Common myeloid progenitor, CD34-positive (primary cell): ENCODE measurements at regions not wholly inside any gene's neighbourhood (a gene's known extent, or its start where the extent isn't known, plus 50 kb on each side); places are given as distances from the start of the nearest gene placed in this dataset.

Experiments used
- CTCF ChIA-PET: fragments of 350-600 bp; sonication (Branson Sonifier 250); formaldehyde crosslinking; loops from one replicate; lab custom pipeline; 2021; ENCODE audit warnings: antibody characterized with exemption; lab: Charles Lee
- POLR2A ChIA-PET: fragments of 350-600 bp; sonication (Branson Sonifier 250); formaldehyde crosslinking; loops from one replicate; lab custom pipeline; 2021; ENCODE audit warnings: antibody characterized with exemption; lab: Charles Lee
- DNase-seq, 3 donors: peaks; one replicate each; pipeline versions ENCODE4 v3.0.0 to v3.0.0-alpha.2; 2013
- H3K27ac ChIP-seq, 2 experiments: 1 replicate in 1 of 2; 2 replicates in 1 of 2; pipeline ENCODE4 v1.7.0; 2013; ENCODE audit warnings: inconsistent platforms in 2 of 2, low read length in 2 of 2, mild to moderate bottlenecking in 2 of 2, low read depth in 1 of 2, moderate library complexity in 1 of 2; ENCODE audit not compliant: severe bottlenecking in 2 of 2, insufficient read depth in 1 of 2, poor library complexity in 1 of 2
- H3K27me3 ChIP-seq, 5 experiments: replicated peaks in 2 of 5; 1 replicate in 3 of 5; 2 replicates in 2 of 5; pipeline versions ENCODE4 v1.6.1 to v1.7.0; 2013; ENCODE audit warnings: low read length in 4 of 5, mild to moderate bottlenecking in 2 of 5, moderate library complexity in 2 of 5, inconsistent platforms in 1 of 5; ENCODE audit not compliant: insufficient read depth in 5 of 5, control insufficient read depth in 4 of 5
- H3K36me3 ChIP-seq, 4 experiments: 1 replicate in 2 of 4; 2 replicates in 2 of 4; pipeline versions ENCODE4 v1.6.1 to v1.7.0; 2013; ENCODE audit warnings: low read length in 3 of 4, control low read depth in 1 of 4, mild to moderate bottlenecking in 1 of 4; ENCODE audit not compliant: control insufficient read depth in 4 of 4, insufficient read depth in 4 of 4
- H3K4me1 ChIP-seq, 4 experiments: 1 replicate in 3 of 4; 2 replicates in 1 of 4; pipeline versions ENCODE4 v1.6.1 to v1.7.1; 2013; ENCODE audit warnings: low read length in 3 of 4, mild to moderate bottlenecking in 3 of 4, control low read depth in 1 of 4, inconsistent platforms in 1 of 4, moderate library complexity in 1 of 4; ENCODE audit not compliant: control insufficient read depth in 4 of 4, insufficient read depth in 4 of 4; ENCODE audit errors: control extremely low read depth in 1 of 4
- H3K4me3 ChIP-seq, 7 experiments: 1 replicate in 4 of 7; 2 replicates in 3 of 7; pipeline versions ENCODE4 v1.5.1 to v1.7.0; 2013; ENCODE audit warnings: mild to moderate bottlenecking in 7 of 7, low read length in 6 of 7, moderate library complexity in 6 of 7, inconsistent platforms in 2 of 7, low read depth in 2 of 7, control low read depth in 1 of 7; ENCODE audit not compliant: insufficient read depth in 4 of 7, control insufficient read depth in 1 of 7; ENCODE audit errors: extremely low read depth in 1 of 7
- H3K9me3 ChIP-seq, 5 experiments: 1 replicate in 4 of 5; 2 replicates in 1 of 5; pipeline versions ENCODE4 v1.6.1 to v1.7.1; 2013; ENCODE audit warnings: low read length in 4 of 5, mild to moderate bottlenecking in 2 of 5, inconsistent platforms in 1 of 5, low read depth in 1 of 5, moderate library complexity in 1 of 5; ENCODE audit not compliant: control insufficient read depth in 4 of 5, insufficient read depth in 2 of 5; ENCODE audit errors: control extremely low read depth in 1 of 5
- WGBS: methylation state at CpG from one replicate; pipeline ENCODE4 v1.1.5; 2013; ENCODE audit not compliant: insufficient coverage; 5-methylcytosine and 5-hydroxymethylcytosine counted together

- ChIA-PET POLR2A (interaction anchor here (1.4 kb wide), 1 partner anchor 8 kb away, joined by 3 read pairs; no protein-coding TSS in a partner anchor), CTCF (interaction anchor here (1.1 to 2.5 kb wide), 7 partner anchors 8 to 68 kb away, joined by 3 to 7 read pairs (median 4); no protein-coding TSS in a partner anchor)
- 100% methylated on average over 1 of the region's 2 CpGs for WGBS
- H3K4me3 ChIP-seq: no peak overlapping the region
- H3K27ac ChIP-seq: no peak overlapping the region
- H3K27me3 ChIP-seq: no peaks in the 10 kb centered on the region
- H3K36me3 ChIP-seq: no peaks in the 10 kb centered on the region
- DNase-seq: no peak
- peaks cover 0 to 6% (median 0%) of the 10 kb centered on the region in 5 experiments for H3K9me3 ChIP-seq
- peaks cover 0 to 10% (median 4%) of the 10 kb centered on the region in 4 experiments for H3K4me1 ChIP-seq
Measured at GRCh38 chr2:181326661-181327060, 130.5 kb upstream of the ITGA4 start.

GRCh38 chr2:181330286-181330685, 126.9 kb upstream of the ITGA4 start:
- H3K27ac ChIP-seq: no peak overlapping the region
- POLR2A ChIA-PET: no interaction called here
- no peaks in the 10 kb centered on the region for H3K27me3 ChIP-seq
- DNase-seq: no peak
- H3K4me1 ChIP-seq: peaks cover 0 to 9% (median 4%) of the 10 kb centered on the region in 4 experiments
- peaks cover 0 to 6% (median 0%) of the 10 kb centered on the region in 5 experiments for H3K9me3 ChIP-seq
- no peaks in the 10 kb centered on the region for H3K36me3 ChIP-seq
- CTCF ChIA-PET: interaction anchor here (1.9 kb wide), 1 partner anchor 18 kb away, joined by 7 read pairs; no protein-coding TSS in a partner anchor
- H3K4me3 ChIP-seq: no peak overlapping the region
- WGBS: 91% methylated on average over 1 of the region's 1 CpG

- no peaks in the 10 kb centered on the region for H3K36me3 ChIP-seq
- H3K9me3 ChIP-seq: peaks cover 0 to 6% (median 0%) of the 10 kb centered on the region in 5 experiments
- DNase-seq: no peak
- no CpG with 5 or more reads among the region's 3 CpGs for whole genome bisulfite sequencing
- CTCF ChIA-PET: no interaction called here
- H3K4me3 ChIP-seq: no peak overlapping the region
- POLR2A ChIA-PET: no interaction called here
- no peaks in the 10 kb centered on the region for H3K4me1 ChIP-seq
- H3K27me3 ChIP-seq: no peaks in the 10 kb centered on the region
- no peak overlapping the region for H3K27ac ChIP-seq
Measured at GRCh38 chr2:181332044-181332605, 125.1 kb upstream of the ITGA4 start.

GRCh38 chr2:181334158-181334826, 122.9 kb upstream of the ITGA4 start:
- DNase-seq: no peak
- CTCF ChIA-PET: interaction anchor here (1.3 kb wide), 1 partner anchor 20 kb away, joined by 3 read pairs; no protein-coding TSS in a partner anchor
- H3K4me1 ChIP-seq: no peaks in the 10 kb centered on the region
- no peaks in the 10 kb centered on the region for H3K27me3 ChIP-seq
- POLR2A ChIA-PET: no interaction called here
- no peak overlapping the region for H3K27ac ChIP-seq
- no peaks in the 10 kb centered on the region for H3K36me3 ChIP-seq
- H3K9me3 ChIP-seq: peaks cover 0 to 4% (median 2%) of the 10 kb centered on the region in 5 experiments
- no peak overlapping the region for H3K4me3 ChIP-seq
- 100% methylated on average over 1 of the region's 4 CpGs for WGBS

- CTCF ChIA-PET: interaction anchor here (2.2 kb wide), 1 partner anchor 12 kb away, joined by 8 read pairs; no protein-coding TSS in a partner anchor
- peaks cover 0 to 2% (median 0%) of the 10 kb centered on the region in 4 experiments for H3K4me1 ChIP-seq
Measured at GRCh38 chr2:181340891-181341290, 116.3 kb upstream of the ITGA4 start.

GRCh38 chr2:181341855-181342600, 115.2 kb upstream of the ITGA4 start:
- H3K36me3 ChIP-seq: no peaks in the 10 kb centered on the region
- DNase-seq: no peak
- no peak overlapping the region for H3K4me3 ChIP-seq
- CTCF ChIA-PET: interaction anchor here (0.7 to 2.2 kb wide), 4 partner anchors 10 to 30 kb away, joined by 3 to 8 read pairs (median 4); no protein-coding TSS in a partner anchor
- WGBS: no CpG with 5 or more reads among the region's 2 CpGs
- H3K27ac ChIP-seq: no peak overlapping the region
- H3K4me1 ChIP-seq: peaks cover 0 to 2% (median 0%) of the 10 kb centered on the region in 4 experiments
- no peaks in the 10 kb centered on the region for H3K27me3 ChIP-seq
- POLR2A ChIA-PET: no interaction called here
- peaks cover 0 to 3% (median 0%) of the 10 kb centered on the region in 5 experiments for H3K9me3 ChIP-seq

More at GRCh38 chr2:181340891-181341290, 116.3 kb upstream of the ITGA4 start:
- H3K27me3 ChIP-seq: no peaks in the 10 kb centered on the region
- no peak overlapping the region for H3K4me3 ChIP-seq
- no peak for DNase-seq
- POLR2A ChIA-PET: no interaction called here
- no CpG with 5 or more reads among the region's 1 CpG for WGBS
- no peak overlapping the region for H3K27ac ChIP-seq
- H3K9me3 ChIP-seq: peaks cover 0 to 2% (median 0%) of the 10 kb centered on the region in 5 experiments
- H3K36me3 ChIP-seq: no peaks in the 10 kb centered on the region
